ENCODE measurements at regions not wholly inside any gene's neighbourhood (a gene's known extent, or its start where the extent isn't known, plus 50 kb on each side); places are given as distances from the start of the nearest gene placed in this dataset.

DNA sequence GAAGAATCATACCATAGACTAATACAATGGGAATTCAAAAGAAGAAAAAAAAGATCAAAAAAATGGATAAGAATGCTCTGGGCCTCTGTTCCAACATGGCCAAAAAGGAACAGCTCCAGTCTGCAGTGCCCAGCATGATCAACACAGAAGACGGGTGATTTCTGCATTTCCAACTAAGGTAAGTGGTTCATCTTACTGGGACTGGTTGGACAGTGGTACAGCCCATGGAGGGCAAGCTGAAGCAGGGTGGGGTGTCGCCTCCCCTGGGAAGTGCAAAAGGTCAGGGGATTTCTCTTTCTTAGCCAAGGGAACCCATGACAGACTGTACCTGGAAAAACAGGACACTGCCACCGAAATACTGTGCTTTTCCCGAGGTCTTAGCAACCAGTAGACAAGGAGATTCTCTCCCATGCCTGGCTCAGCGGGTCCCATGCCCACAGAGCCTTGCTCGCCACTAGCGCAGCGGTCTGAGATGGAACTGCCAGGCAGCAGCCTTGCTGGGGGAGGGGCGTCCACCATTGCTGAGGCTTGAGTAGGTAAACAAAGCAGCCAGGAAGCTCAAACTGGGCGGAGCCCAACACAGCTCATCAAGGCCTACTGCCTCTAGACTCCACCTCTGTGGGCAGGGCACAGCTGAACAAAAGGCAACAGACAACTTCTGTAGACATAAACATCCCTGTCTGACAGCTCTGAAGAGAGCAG, 428.4 kb downstream of the MN1 start:
- no peak overlapping the region for H3K27ac ChIP-seq
- H3K9me3 ChIP-seq (replicated peaks in 1 of 3): no peaks in the 10 kb centered on the region
- H3K27me3 ChIP-seq: peaks cover 10% of the 10 kb centered on the region
- WGBS, 4 donors: 64 to 70% (median 68%) methylated on average over 9 to 10 of the region's 10 CpGs
- H3K4me3 ChIP-seq: no peak overlapping the region
- no peaks in the 10 kb centered on the region for H3K36me3 ChIP-seq (replicated peaks in 1 of 2)
- DNase-seq: no peak
- no peaks in the 10 kb centered on the region for H3K4me1 ChIP-seq (replicated peaks in 1 of 2)
- intact Hi-C loops (cut with DNase I): no loop called here
- TF ChIP-seq, protein P1, sequence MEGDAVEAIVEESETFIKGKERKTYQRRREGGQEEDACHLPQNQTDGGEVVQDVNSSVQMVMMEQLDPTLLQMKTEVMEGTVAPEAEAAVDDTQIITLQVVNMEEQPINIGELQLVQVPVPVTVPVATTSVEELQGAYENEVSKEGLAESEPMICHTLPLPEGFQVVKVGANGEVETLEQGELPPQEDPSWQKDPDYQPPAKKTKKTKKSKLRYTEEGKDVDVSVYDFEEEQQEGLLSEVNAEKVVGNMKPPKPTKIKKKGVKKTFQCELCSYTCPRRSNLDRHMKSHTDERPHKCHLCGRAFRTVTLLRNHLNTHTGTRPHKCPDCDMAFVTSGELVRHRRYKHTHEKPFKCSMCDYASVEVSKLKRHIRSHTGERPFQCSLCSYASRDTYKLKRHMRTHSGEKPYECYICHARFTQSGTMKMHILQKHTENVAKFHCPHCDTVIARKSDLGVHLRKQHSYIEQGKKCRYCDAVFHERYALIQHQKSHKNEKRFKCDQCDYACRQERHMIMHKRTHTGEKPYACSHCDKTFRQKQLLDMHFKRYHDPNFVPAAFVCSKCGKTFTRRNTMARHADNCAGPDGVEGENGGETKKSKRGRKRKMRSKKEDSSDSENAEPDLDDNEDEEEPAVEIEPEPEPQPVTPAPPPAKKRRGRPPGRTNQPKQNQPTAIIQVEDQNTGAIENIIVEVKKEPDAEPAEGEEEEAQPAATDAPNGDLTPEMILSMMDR (IDR thresholded peaks at IDR 0.05): no peak
- TF ChIP-seq POLR2A (IDR thresholded peaks at IDR 0.05): no peak

DNA sequence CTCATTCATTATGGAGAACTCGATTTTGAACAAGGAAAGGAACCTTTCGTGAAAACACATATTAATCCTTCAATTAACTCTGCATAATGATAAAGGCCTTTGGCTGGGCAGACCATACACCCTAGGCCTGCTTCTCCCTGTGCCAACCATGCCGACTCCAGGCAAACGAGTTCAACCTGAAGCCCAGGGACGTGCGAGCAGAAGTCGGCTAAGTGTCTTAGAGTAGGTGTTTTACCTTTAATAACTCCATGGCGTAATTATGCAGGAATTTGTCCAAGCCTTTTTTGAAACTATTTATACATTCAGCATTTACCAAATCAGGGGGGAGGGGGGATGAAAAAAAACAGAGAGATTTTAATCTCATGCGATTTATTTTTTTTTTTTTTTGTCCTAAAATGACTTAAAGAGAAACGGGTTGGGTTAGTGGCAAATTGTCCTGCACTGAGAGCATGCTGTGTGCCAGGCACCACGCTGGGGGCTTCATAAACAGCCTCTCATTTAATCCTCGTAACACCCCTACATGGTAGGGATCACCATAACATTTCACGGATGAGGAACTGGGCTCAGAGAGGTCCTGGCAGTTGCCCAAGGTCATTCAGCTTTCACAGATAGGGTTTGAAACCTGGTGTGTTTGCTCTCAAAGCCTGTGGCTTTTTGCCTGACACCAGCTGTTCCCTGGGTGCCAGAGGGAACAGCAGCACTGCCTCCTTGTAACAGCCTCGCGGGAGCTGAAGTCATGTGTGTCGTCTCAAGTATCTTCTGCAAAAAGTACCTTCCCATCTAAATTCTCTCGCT, 423.9 kb downstream of the MN1 start:
- intact Hi-C loops (cut with DNase I): no loop called here
- no peaks in the 10 kb centered on the region for H3K36me3 ChIP-seq (replicated peaks in 1 of 2)
- H3K4me1 ChIP-seq (replicated peaks in 1 of 2): no peaks in the 10 kb centered on the region
- peaks cover 4% of the 10 kb centered on the region for H3K27me3 ChIP-seq
- H3K4me3 ChIP-seq: no peak overlapping the region
- H3K9me3 ChIP-seq (replicated peaks in 1 of 3): no peaks in the 10 kb centered on the region
- peak in 4 of 7 donors; percentile 24 to 43 (median 24) for DNase-seq
- no peak overlapping the region for H3K27ac ChIP-seq
- TF ChIP-seq, protein P1 (IDR thresholded peaks at IDR 0.05): no peak
- no peak for TF ChIP-seq POLR2A (IDR thresholded peaks at IDR 0.05)
- WGBS, 4 donors: 68 to 74% (median 71%) methylated on average over 17 of the region's 17 CpGs

DNA sequence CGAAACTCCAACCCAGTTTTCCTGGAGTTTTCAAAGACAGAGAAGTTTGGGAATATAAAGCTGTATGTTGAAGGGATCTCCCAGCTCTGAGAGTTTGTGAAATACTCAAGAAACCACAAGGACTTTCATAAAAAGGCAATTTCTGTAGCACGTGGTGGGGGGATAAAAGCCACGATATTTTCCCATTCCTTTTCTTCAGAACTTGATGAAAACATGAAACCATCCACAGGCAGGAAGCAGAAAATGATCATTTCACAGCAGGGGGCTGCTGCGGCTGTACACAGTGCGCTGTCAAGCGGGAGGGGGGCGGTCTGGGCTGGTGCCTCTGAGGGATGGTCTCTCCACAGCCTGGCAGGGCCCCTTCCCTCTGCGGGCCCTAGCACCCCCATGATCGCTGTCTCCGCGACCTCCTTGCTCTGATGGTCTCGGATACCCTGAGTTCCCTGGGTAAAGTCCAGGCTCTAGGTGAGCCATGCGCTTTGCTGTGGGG, 423.2 kb downstream of the MN1 start:
- intact Hi-C loops (cut with DNase I): no loop called here
- Histone ChIP-seq H3K9me3 (replicated peaks in 1 of 3) (no peaks in the 10 kb centered on the region), H3K27me3 (peaks cover 4% of the 10 kb centered on the region), H3K4me3 (no peak overlapping the region), H3K27ac (no peak overlapping the region), H3K36me3 (replicated peaks in 1 of 2) (no peaks in the 10 kb centered on the region), H3K4me1 (replicated peaks in 1 of 2) (no peaks in the 10 kb centered on the region)
- TF ChIP-seq, protein P1 (IDR thresholded peaks at IDR 0.05): no peak
- no peak for TF ChIP-seq POLR2A (IDR thresholded peaks at IDR 0.05)
- 62 to 72% (median 66%) methylated on average over 9 to 13 of the region's 13 CpGs for WGBS, 4 donors
- DNase-seq: no peak

DNA sequence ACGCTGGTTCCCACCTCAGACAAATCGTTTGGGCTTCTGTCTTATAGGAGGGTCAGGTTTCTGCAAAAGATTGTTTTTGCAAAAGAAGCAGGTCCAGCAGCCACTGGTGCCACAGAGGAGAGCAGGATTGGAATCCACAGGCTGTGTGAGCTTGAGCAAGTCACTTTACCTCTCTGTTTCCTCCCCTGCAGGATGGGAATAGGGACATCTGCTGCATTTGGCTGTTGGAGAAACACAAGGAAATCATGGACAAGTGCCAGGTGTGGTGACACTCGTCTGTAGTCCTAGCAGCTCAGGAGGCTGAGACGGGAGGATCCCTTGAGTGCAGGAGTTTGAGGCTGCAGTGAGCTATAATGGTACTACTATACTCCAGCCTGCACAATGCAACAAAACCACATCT, 422.6 kb downstream of the MN1 start:
- WGBS, 4 donors: 34 to 70% (median 63%) methylated on average over 2 to 4 of the region's 4 CpGs
- intact Hi-C loops (cut with DNase I): no loop called here
- Histone ChIP-seq H3K9me3 (replicated peaks in 1 of 3) (no peaks in the 10 kb centered on the region), H3K36me3 (replicated peaks in 1 of 2) (no peaks in the 10 kb centered on the region), H3K27ac (no peak overlapping the region), H3K4me1 (replicated peaks in 1 of 2) (no peaks in the 10 kb centered on the region), H3K27me3 (peaks cover 4% of the 10 kb centered on the region), H3K4me3 (no peak overlapping the region)
- TF ChIP-seq POLR2A (IDR thresholded peaks at IDR 0.05): no peak
- TF ChIP-seq, protein P1 (IDR thresholded peaks at IDR 0.05): no peak
- no peak for DNase-seq

Measured in adrenal gland (tissue), 9 donors.